ENCODE measurements at regions not wholly inside any gene's neighbourhood (a gene's known extent, or its start where the extent isn't known, plus 50 kb on each side); places are given as distances from the start of the nearest gene placed in this dataset.
"Not testable (repeated sequence)": the region's sequence is repeated elsewhere in the genome, so short reads cannot be mapped to it uniquely, and the experiment has no call there.

- no peak for DNase-seq (ENCODE audit: low spot score)
Measured at GRCh38 chr12:73517859-73518258, 1019.8 kb upstream of the ATXN7L3B start.

- DNase-seq (ENCODE audit: low spot score) = no peak
Measured at GRCh38 chr12:73529231-73529630, 1008.4 kb upstream of the ATXN7L3B start.

- no peak for DNase-seq (ENCODE audit: low spot score)
Measured at GRCh38 chr12:73529954-73530353, 1007.7 kb upstream of the ATXN7L3B start.

GRCh38 chr12:73531752-73532151 lies 1005.9 kb upstream of the ATXN7L3B start:
- no peak for DNase-seq (ENCODE audit: low spot score)

- DNase-seq (ENCODE audit: low spot score) = no peak
Measured at GRCh38 chr12:73547421-73547820, 990.2 kb upstream of the ATXN7L3B start.

- no peak for DNase-seq (ENCODE audit: low spot score)
Measured at GRCh38 chr12:73585136-73585535, 952.5 kb upstream of the ATXN7L3B start.

- DNase-seq (ENCODE audit: low spot score) = no peak
Measured at GRCh38 chr12:73589220-73589619, 948.4 kb upstream of the ATXN7L3B start.

- no peak for DNase-seq (ENCODE audit: low spot score)
Measured at GRCh38 chr12:73598626-73599025, 939.0 kb upstream of the ATXN7L3B start.

GRCh38 chr12:73599268-73599667 lies 938.4 kb upstream of the ATXN7L3B start:
- DNase-seq (ENCODE audit: low spot score) = no peak

GRCh38 chr12:73605925-73606324 lies 931.7 kb upstream of the ATXN7L3B start:
- not testable (repeated sequence) for DNase-seq (ENCODE audit: low spot score)

- DNase-seq (ENCODE audit: low spot score) = peak; percentile 3
Measured at GRCh38 chr12:73612551-73612950, 925.1 kb upstream of the ATXN7L3B start.

- DNase-seq (ENCODE audit: low spot score) = no peak
Measured at GRCh38 chr12:73623421-73623820, 914.2 kb upstream of the ATXN7L3B start.

- no peak for DNase-seq (ENCODE audit: low spot score)
Measured at GRCh38 chr12:73625226-73625625, 912.4 kb upstream of the ATXN7L3B start.

GRCh38 chr12:73629171-73629570 lies 908.5 kb upstream of the ATXN7L3B start:
- DNase-seq (ENCODE audit: low spot score) = no peak

GRCh38 chr12:73629893-73630831 lies 907.5 kb upstream of the ATXN7L3B start:
- DNase-seq (ENCODE audit: low spot score) = no peak

- no peak for DNase-seq (ENCODE audit: low spot score)
Measured at GRCh38 chr12:73632191-73632590, 905.4 kb upstream of the ATXN7L3B start.

GRCh38 chr12:73632661-73633060 lies 905.0 kb upstream of the ATXN7L3B start:
- no peak for DNase-seq (ENCODE audit: low spot score)

- not testable (repeated sequence) for DNase-seq (ENCODE audit: low spot score)
Measured at GRCh38 chr12:73639397-73639796, 898.2 kb upstream of the ATXN7L3B start.

- DNase-seq (ENCODE audit: low spot score) = no peak
Measured at GRCh38 chr12:73656375-73656774, 881.3 kb upstream of the ATXN7L3B start.

GRCh38 chr12:73659802-73660201 lies 877.8 kb upstream of the ATXN7L3B start:
- DNase-seq (ENCODE audit: low spot score) = no peak

GRCh38 chr12:73665193-73665592 lies 872.4 kb upstream of the ATXN7L3B start:
- DNase-seq (ENCODE audit: low spot score) = no peak

GRCh38 chr12:73671550-73671949 lies 866.1 kb upstream of the ATXN7L3B start:
- DNase-seq (ENCODE audit: low spot score) = not testable (repeated sequence)

GRCh38 chr12:73677520-73678291 lies 859.9 kb upstream of the ATXN7L3B start:
- DNase-seq (ENCODE audit: low spot score) = no peak

Measured in HuH-7 (cell line).